Activated T-helper 2 cell treated with anti-CD3 and anti-CD28 coated beads, Interferon-gamma antibody, Interleukin-2, Interleukin-4, amounts not matched to agents 10 μg/mL and 5 μg/mL and 100 μg/mL, durations not matched to agents 14 hours and 24 hours and 36 hours (primary cell): ENCODE measurements at regions not wholly inside any gene's neighbourhood (a gene's known extent, or its start where the extent isn't known, plus 50 kb on each side); places are given as distances from the start of the nearest gene placed in this dataset.

ENCODE experiments used
- DNase-seq: peaks from one replicate; pipeline ENCODE4 v3.0.0; 2021; ENCODE audit warnings: low spot score
- H3K27ac Mint-ChIP-seq: one replicate; pipeline ENCODE4 v1.8.0; 2021; ENCODE audit warnings: mixed read lengths
- H3K27me3 Mint-ChIP-seq: one replicate; pipeline ENCODE4 v1.8.0; 2021; ENCODE audit warnings: low read depth, mixed read lengths
- H3K36me3 Mint-ChIP-seq: one replicate; pipeline ENCODE4 v1.8.0; 2021; ENCODE audit warnings: low read depth, mixed read lengths
- H3K4me1 Mint-ChIP-seq: one replicate; pipeline ENCODE4 v1.8.0; 2021; ENCODE audit warnings: low read depth, mixed read lengths
- H3K4me3 Mint-ChIP-seq: one replicate; pipeline ENCODE4 v1.8.0; 2021; ENCODE audit warnings: low read depth, mild to moderate bottlenecking, moderate library complexity, mixed read lengths
- H3K9me3 Mint-ChIP-seq: one replicate; pipeline ENCODE4 v1.8.0; 2021; ENCODE audit warnings: mixed read lengths
- intact Hi-C: fragments of 100-400 bp; cut with micrococcal nuclease; formaldehyde crosslinking; loops from one replicate; pipeline ENCODE4 v1.15.1; 2023

- no peak overlapping the region for H3K27ac Mint-ChIP-seq
- no peaks in the 10 kb centered on the region for H3K4me1 Mint-ChIP-seq
- no peaks in the 10 kb centered on the region for H3K9me3 Mint-ChIP-seq
- H3K4me3 Mint-ChIP-seq, result no peak overlapping the region
- intact Hi-C loops, result no loop called here
- no peaks in the 10 kb centered on the region for H3K27me3 Mint-ChIP-seq
- no peaks in the 10 kb centered on the region for H3K36me3 Mint-ChIP-seq
- no peak for DNase-seq
These were observed 508.8 kb upstream of the CAMK1G start for GRCh38 chr1:209074575-209075250.

GRCh38 chr1:209076688-209077087, 506.8 kb upstream of the CAMK1G start:
- H3K4me1 Mint-ChIP-seq, result no peaks in the 10 kb centered on the region
- H3K36me3 Mint-ChIP-seq, result no peaks in the 10 kb centered on the region
- no peaks in the 10 kb centered on the region for H3K9me3 Mint-ChIP-seq
- no peak for DNase-seq
- intact Hi-C loops, result no loop called here
- H3K4me3 Mint-ChIP-seq, result no peak overlapping the region
- no peaks in the 10 kb centered on the region for H3K27me3 Mint-ChIP-seq
- no peak overlapping the region for H3K27ac Mint-ChIP-seq

GRCh38 chr1:209080170-209080781, 503.2 kb upstream of the CAMK1G start:
- Mint-ChIP-seq H3K27ac (no peak overlapping the region), H3K9me3 (no peaks in the 10 kb centered on the region), H3K4me3 (no peak overlapping the region), H3K4me1 (no peaks in the 10 kb centered on the region), H3K36me3 (no peaks in the 10 kb centered on the region), H3K27me3 (no peaks in the 10 kb centered on the region)
- no peak for DNase-seq
- intact Hi-C loops, result no loop called here

GRCh38 chr1:209086486-209087192, 496.9 kb upstream of the CAMK1G start:
- Mint-ChIP-seq H3K27me3 (no peaks in the 10 kb centered on the region), H3K27ac (no peak overlapping the region), H3K4me3 (no peak overlapping the region), H3K36me3 (no peaks in the 10 kb centered on the region), H3K4me1 (no peaks in the 10 kb centered on the region), H3K9me3 (no peaks in the 10 kb centered on the region)
- intact Hi-C loops, result no loop called here
- no peak for DNase-seq

- no peak for DNase-seq
- H3K27me3 Mint-ChIP-seq, result no peaks in the 10 kb centered on the region
- intact Hi-C loops, result no loop called here
- no peaks in the 10 kb centered on the region for H3K4me1 Mint-ChIP-seq
- H3K9me3 Mint-ChIP-seq, result no peaks in the 10 kb centered on the region
- no peak overlapping the region for H3K27ac Mint-ChIP-seq
- no peak overlapping the region for H3K4me3 Mint-ChIP-seq
- no peaks in the 10 kb centered on the region for H3K36me3 Mint-ChIP-seq
These were observed 489.1 kb upstream of the CAMK1G start for GRCh38 chr1:209094384-209094783.

GRCh38 chr1:209095627-209096595, 487.6 kb upstream of the CAMK1G start:
- DNase-seq, result no peak
- H3K36me3 Mint-ChIP-seq, result no peaks in the 10 kb centered on the region
- H3K27me3 Mint-ChIP-seq, result no peaks in the 10 kb centered on the region
- intact Hi-C loops, result no loop called here
- no peaks in the 10 kb centered on the region for H3K9me3 Mint-ChIP-seq
- no peak overlapping the region for H3K27ac Mint-ChIP-seq
- no peak overlapping the region for H3K4me3 Mint-ChIP-seq
- no peaks in the 10 kb centered on the region for H3K4me1 Mint-ChIP-seq

- H3K36me3 Mint-ChIP-seq, result no peaks in the 10 kb centered on the region
- no peaks in the 10 kb centered on the region for H3K4me1 Mint-ChIP-seq
- H3K9me3 Mint-ChIP-seq, result no peaks in the 10 kb centered on the region
- no peak for DNase-seq
- no peak overlapping the region for H3K27ac Mint-ChIP-seq
- no peaks in the 10 kb centered on the region for H3K27me3 Mint-ChIP-seq
- no peak overlapping the region for H3K4me3 Mint-ChIP-seq
- intact Hi-C loops, result no loop called here
These were observed 483.1 kb upstream of the CAMK1G start for GRCh38 chr1:209100460-209100859.

GRCh38 chr1:209101106-209101505, 482.4 kb upstream of the CAMK1G start:
- no peaks in the 10 kb centered on the region for H3K4me1 Mint-ChIP-seq
- intact Hi-C loops, result no loop called here
- DNase-seq, result no peak
- H3K36me3 Mint-ChIP-seq, result no peaks in the 10 kb centered on the region
- H3K4me3 Mint-ChIP-seq, result no peak overlapping the region
- H3K9me3 Mint-ChIP-seq, result no peaks in the 10 kb centered on the region
- H3K27me3 Mint-ChIP-seq, result no peaks in the 10 kb centered on the region
- H3K27ac Mint-ChIP-seq, result no peak overlapping the region

- no peak for DNase-seq
- no peak overlapping the region for H3K4me3 Mint-ChIP-seq
- H3K36me3 Mint-ChIP-seq, result no peaks in the 10 kb centered on the region
- H3K4me1 Mint-ChIP-seq, result no peaks in the 10 kb centered on the region
- no peaks in the 10 kb centered on the region for H3K9me3 Mint-ChIP-seq
- H3K27me3 Mint-ChIP-seq, result no peaks in the 10 kb centered on the region
- intact Hi-C loops, result no loop called here
- no peak overlapping the region for H3K27ac Mint-ChIP-seq
These were observed 481.4 kb upstream of the CAMK1G start for GRCh38 chr1:209102120-209102519.

- intact Hi-C loops, result no loop called here
- Mint-ChIP-seq H3K4me1 (no peaks in the 10 kb centered on the region), H3K4me3 (no peak overlapping the region), H3K9me3 (no peaks in the 10 kb centered on the region), H3K36me3 (no peaks in the 10 kb centered on the region), H3K27ac (no peak overlapping the region), H3K27me3 (no peaks in the 10 kb centered on the region)
- no peak for DNase-seq
These were observed 481.0 kb upstream of the CAMK1G start for GRCh38 chr1:209102531-209102930.

GRCh38 chr1:209103092-209103491, 480.4 kb upstream of the CAMK1G start:
- Mint-ChIP-seq H3K27me3 (no peaks in the 10 kb centered on the region), H3K27ac (no peak overlapping the region), H3K36me3 (no peaks in the 10 kb centered on the region), H3K4me1 (no peaks in the 10 kb centered on the region), H3K9me3 (no peaks in the 10 kb centered on the region), H3K4me3 (no peak overlapping the region)
- intact Hi-C loops, result no loop called here
- no peak for DNase-seq

GRCh38 chr1:209104646-209105045, 478.9 kb upstream of the CAMK1G start:
- no peak for DNase-seq
- Mint-ChIP-seq H3K9me3 (no peaks in the 10 kb centered on the region), H3K4me3 (no peak overlapping the region), H3K4me1 (peaks cover 3% of the 10 kb centered on the region), H3K27me3 (no peaks in the 10 kb centered on the region), H3K36me3 (no peaks in the 10 kb centered on the region), H3K27ac (no peak overlapping the region)
- intact Hi-C loops, result no loop called here
